Esophagus muscularis mucosa (tissue), 4 donors: ENCODE measurements at regions not wholly inside any gene's neighbourhood (a gene's known extent, or its start where the extent isn't known, plus 50 kb on each side); places are given as distances from the start of the nearest gene placed in this dataset.

Source experiments
- EP300 ChIP-seq: sonication (generic); formaldehyde crosslinking; IDR thresholded peaks from one replicate; pipeline ENCODE4 v1.6.1; 2017; ENCODE audit warnings: antibody characterized with exemption
- POLR2A ChIP-seq: fragments of 450-650 bp; IDR thresholded peaks from one replicate; pipeline ENCODE4 v1.6.1; 2017; ENCODE audit warnings: antibody characterized with exemption, moderate library complexity, mild to moderate bottlenecking, low read depth
- POLR2AphosphoS5 ChIP-seq, 2 donors: sonication (generic); formaldehyde crosslinking; IDR thresholded peaks; one replicate each; pipeline ENCODE4 v1.6.1; 2017; ENCODE audit warnings: antibody characterized with exemption in 2 of 2
- TF ChIP-seq, protein P1 (sequence below), 3 experiments: fragments of 200-600 bp in 2 of 3; fragments of 450-650 bp in 1 of 3; sonication (generic) in 2 of 3; IDR thresholded peaks; one replicate each; pipeline ENCODE4 v1.5.1; 2017 to 2019; ENCODE audit warnings: antibody characterized with exemption in 3 of 3, mild to moderate bottlenecking in 2 of 3, moderate library complexity in 1 of 3

DNA sequence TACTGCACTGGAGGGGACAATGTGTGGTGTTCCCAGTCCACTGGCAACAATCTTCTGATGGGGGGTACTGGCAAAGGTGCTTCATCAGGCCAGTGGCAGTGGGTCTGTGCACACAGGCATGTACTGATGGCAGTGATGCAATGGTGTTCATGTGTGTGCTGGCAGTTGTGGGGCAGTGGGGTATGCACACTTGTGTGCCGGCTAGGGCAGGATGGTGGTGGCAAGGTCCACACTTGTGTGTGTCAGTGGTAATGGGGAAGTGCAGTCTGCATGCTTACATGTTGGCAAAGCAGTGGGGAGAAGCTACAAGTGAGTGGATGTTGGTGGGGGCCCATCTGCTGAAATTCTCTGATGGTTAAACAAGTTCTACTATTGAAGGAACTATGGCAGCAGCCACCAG, 504.6 kb upstream of the ZNF462 start:
- TF ChIP-seq, protein P1, sequence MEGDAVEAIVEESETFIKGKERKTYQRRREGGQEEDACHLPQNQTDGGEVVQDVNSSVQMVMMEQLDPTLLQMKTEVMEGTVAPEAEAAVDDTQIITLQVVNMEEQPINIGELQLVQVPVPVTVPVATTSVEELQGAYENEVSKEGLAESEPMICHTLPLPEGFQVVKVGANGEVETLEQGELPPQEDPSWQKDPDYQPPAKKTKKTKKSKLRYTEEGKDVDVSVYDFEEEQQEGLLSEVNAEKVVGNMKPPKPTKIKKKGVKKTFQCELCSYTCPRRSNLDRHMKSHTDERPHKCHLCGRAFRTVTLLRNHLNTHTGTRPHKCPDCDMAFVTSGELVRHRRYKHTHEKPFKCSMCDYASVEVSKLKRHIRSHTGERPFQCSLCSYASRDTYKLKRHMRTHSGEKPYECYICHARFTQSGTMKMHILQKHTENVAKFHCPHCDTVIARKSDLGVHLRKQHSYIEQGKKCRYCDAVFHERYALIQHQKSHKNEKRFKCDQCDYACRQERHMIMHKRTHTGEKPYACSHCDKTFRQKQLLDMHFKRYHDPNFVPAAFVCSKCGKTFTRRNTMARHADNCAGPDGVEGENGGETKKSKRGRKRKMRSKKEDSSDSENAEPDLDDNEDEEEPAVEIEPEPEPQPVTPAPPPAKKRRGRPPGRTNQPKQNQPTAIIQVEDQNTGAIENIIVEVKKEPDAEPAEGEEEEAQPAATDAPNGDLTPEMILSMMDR (IDR thresholded peaks at IDR 0.05) = no peak
- TF ChIP-seq POLR2A (no peak), EP300 (no peak), POLR2AphosphoS5 (IDR thresholded peaks at IDR 0.05) (no peak)
